Esophagus muscularis mucosa (tissue), 4 donors: ENCODE measurements at regions not wholly inside any gene's neighbourhood (a gene's known extent, or its start where the extent isn't known, plus 50 kb on each side); places are given as distances from the start of the nearest gene placed in this dataset.

Experiments
- CTCF ChIP-seq, 3 experiments: fragments of 200-600 bp in 2 of 3; fragments of 450-650 bp in 1 of 3; sonication (generic) in 2 of 3; IDR thresholded peaks; one replicate each; pipeline ENCODE4 v1.5.1; 2017 to 2019; ENCODE audit warnings: antibody characterized with exemption in 3 of 3, mild to moderate bottlenecking in 2 of 3, moderate library complexity in 1 of 3
- EP300 ChIP-seq: sonication (generic); formaldehyde crosslinking; IDR thresholded peaks from one replicate; pipeline ENCODE4 v1.6.1; 2017; ENCODE audit warnings: antibody characterized with exemption
- POLR2A ChIP-seq: fragments of 450-650 bp; IDR thresholded peaks from one replicate; pipeline ENCODE4 v1.6.1; 2017; ENCODE audit warnings: antibody characterized with exemption, moderate library complexity, mild to moderate bottlenecking, low read depth

- TF ChIP-seq CTCF (IDR thresholded peaks at IDR 0.05), result no peak
- TF ChIP-seq POLR2A, result no peak
- no peak for TF ChIP-seq EP300
Measured at GRCh38 chr5:40368200-40368599, 311.5 kb upstream of the PTGER4 start.
